ENCODE measurements at regions not wholly inside any gene's neighbourhood (a gene's known extent, or its start where the extent isn't known, plus 50 kb on each side); places are given as distances from the start of the nearest gene placed in this dataset.

DNA sequence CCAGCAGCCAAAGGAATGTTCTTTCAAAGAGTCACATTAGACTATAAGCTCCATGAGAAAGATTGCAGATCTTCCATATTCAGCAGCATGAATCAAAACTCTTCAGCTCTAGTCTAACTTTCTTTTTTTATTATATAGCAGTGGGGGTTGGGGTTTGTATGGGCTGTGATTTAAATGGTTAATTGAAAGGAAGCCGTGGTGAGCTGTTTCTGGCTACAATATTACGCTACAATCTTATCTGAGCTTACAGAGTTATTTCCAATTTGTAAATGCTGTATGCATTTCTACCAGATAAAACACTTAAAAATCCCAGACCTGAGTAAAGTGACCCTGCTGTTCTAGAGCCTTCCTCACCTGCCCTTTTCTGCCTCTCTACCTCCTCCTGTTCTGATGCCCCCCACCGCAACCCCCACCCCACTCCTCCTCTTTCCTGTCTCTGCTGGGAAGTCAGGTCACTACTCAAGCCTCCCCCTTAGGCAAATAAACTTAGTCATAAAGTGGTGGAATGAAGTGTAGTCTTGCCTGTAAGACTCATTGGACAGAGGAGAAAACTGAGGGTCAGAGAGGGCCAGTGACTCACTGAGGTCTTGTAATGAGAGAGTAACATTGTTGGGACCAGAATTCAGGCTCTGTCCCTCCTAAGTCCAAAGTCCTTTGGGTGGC lies 1089.5 kb downstream of the BCL11B start:
- POLR2A ChIA-PET, result no interaction called here
- H3K27me3 ChIP-seq (ENCODE audit: control insufficient read depth, insufficient read depth, low read length), result no peaks in the 10 kb centered on the region
- H3K36me3 ChIP-seq (ENCODE audit: control insufficient read depth, insufficient read depth, low read length), result no peaks in the 10 kb centered on the region
- TF ChIP-seq, protein P1, sequence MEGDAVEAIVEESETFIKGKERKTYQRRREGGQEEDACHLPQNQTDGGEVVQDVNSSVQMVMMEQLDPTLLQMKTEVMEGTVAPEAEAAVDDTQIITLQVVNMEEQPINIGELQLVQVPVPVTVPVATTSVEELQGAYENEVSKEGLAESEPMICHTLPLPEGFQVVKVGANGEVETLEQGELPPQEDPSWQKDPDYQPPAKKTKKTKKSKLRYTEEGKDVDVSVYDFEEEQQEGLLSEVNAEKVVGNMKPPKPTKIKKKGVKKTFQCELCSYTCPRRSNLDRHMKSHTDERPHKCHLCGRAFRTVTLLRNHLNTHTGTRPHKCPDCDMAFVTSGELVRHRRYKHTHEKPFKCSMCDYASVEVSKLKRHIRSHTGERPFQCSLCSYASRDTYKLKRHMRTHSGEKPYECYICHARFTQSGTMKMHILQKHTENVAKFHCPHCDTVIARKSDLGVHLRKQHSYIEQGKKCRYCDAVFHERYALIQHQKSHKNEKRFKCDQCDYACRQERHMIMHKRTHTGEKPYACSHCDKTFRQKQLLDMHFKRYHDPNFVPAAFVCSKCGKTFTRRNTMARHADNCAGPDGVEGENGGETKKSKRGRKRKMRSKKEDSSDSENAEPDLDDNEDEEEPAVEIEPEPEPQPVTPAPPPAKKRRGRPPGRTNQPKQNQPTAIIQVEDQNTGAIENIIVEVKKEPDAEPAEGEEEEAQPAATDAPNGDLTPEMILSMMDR (IDR thresholded peaks at IDR 0.05; ENCODE audit: insufficient read depth, low read depth, low read length), result no peak
- DNase-seq (ENCODE audit: low read depth), result no peak
- CTCF ChIA-PET, result no interaction called here
- no peak overlapping the region for H3K4me3 ChIP-seq (ENCODE audit: low read depth, low read length)

DNA sequence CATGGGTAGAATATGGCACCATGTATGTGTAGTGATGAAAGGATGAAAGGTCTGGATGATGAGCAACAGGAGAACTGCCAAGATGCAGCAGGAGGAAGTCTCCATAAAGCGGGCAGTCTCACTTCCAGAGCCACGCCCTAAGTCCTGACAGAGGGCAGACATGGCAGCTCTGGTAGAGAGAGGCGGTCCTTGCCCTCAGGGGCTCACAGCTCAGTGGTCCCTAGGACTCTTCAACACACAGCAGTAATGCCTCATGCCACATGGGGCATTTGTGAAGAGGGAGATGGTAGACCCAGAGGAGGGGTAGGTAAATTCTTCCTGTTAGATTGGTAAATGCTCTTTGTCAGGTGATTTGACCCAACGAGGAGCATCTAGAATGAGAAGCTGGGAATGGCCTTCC lies 1088.4 kb downstream of the BCL11B start:
- CTCF ChIA-PET, result no interaction called here
- TF ChIP-seq, protein P1 (IDR thresholded peaks at IDR 0.05; ENCODE audit: insufficient read depth, low read depth, low read length), result no peak
- POLR2A ChIA-PET, result no interaction called here
- Histone ChIP-seq H3K4me3 (ENCODE audit: low read depth, low read length) (no peak overlapping the region), H3K36me3 (ENCODE audit: control insufficient read depth, insufficient read depth, low read length) (no peaks in the 10 kb centered on the region), H3K27me3 (ENCODE audit: control insufficient read depth, insufficient read depth, low read length) (no peaks in the 10 kb centered on the region)
- no peak for DNase-seq (ENCODE audit: low read depth)

DNA sequence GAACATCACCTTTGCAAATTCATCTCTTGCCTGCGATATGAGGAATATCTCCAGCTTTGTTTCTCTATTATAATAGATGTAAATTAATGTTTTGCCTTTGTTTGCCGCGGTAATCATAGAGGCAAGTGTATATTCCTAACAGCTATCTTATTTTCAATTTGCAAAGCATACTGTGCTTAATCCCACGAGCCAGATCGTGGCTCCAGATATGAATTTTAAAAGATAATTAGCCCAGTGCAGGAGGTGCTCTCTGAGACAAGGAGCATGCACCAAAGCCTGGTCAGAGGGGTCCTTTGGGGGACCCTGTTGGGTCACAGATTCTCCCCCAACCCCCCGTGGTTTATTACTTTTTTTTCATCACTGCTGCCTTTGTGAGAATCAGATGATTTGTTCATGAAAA lies 1087.5 kb downstream of the BCL11B start:
- no peak for DNase-seq (ENCODE audit: low read depth)
- TF ChIP-seq, protein P1 (IDR thresholded peaks at IDR 0.05; ENCODE audit: insufficient read depth, low read depth, low read length), result no peak
- Histone ChIP-seq H3K36me3 (ENCODE audit: control insufficient read depth, insufficient read depth, low read length) (no peaks in the 10 kb centered on the region), H3K4me3 (ENCODE audit: low read depth, low read length) (no peak overlapping the region), H3K27me3 (ENCODE audit: control insufficient read depth, insufficient read depth, low read length) (no peaks in the 10 kb centered on the region)
- ChIA-PET POLR2A (no interaction called here), CTCF (no interaction called here)

DNA sequence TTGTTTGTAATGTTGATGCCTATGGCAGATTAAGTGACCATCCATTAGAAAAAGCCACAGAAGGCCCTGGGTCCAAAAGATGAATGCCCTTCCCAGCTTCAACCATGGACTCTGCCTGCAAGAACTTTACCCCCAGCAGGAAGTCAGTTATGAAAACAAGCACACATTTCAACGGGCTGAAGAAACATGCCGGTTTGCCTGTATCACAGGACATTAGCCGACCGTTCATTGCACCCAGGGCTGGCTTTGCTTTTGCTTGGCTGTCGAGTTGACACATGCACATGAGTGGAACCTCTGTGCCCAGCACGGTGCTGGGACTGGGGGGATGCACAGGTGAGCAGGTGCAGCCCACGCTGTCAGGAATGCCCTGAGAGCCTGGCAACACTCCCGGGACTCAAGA lies 1087.0 kb downstream of the BCL11B start:
- H3K4me3 ChIP-seq (ENCODE audit: low read depth, low read length), result no peak overlapping the region
- no peaks in the 10 kb centered on the region for H3K27me3 ChIP-seq (ENCODE audit: control insufficient read depth, insufficient read depth, low read length)
- ChIA-PET POLR2A (no interaction called here), CTCF (no interaction called here)
- H3K36me3 ChIP-seq (ENCODE audit: control insufficient read depth, insufficient read depth, low read length), result no peaks in the 10 kb centered on the region
- no peak for DNase-seq (ENCODE audit: low read depth)
- TF ChIP-seq, protein P1 (IDR thresholded peaks at IDR 0.05; ENCODE audit: insufficient read depth, low read depth, low read length), result no peak

DNA sequence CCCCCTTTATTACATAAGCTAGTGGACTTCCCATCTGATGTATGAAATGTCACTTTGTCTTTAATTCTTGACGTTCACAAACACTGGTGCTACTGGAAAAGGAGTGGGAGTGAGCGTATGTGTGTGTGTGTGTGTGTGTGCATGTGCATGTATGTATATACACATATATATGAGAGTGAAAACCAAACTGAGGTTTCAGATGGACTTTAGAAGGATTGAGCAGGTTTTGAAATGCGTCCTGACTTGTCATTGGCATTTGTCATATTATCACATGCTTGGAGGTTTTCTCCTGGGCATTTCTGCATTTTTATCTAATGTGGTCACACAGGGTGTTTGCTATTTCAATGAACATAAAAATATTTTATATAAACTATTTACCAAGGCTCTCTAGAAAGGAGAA lies 1085.9 kb downstream of the BCL11B start:
- no peak overlapping the region for H3K4me3 ChIP-seq (ENCODE audit: low read depth, low read length)
- POLR2A ChIA-PET, result no interaction called here
- TF ChIP-seq, protein P1 (IDR thresholded peaks at IDR 0.05; ENCODE audit: insufficient read depth, low read depth, low read length), result no peak
- no peaks in the 10 kb centered on the region for H3K36me3 ChIP-seq (ENCODE audit: control insufficient read depth, insufficient read depth, low read length)
- no peaks in the 10 kb centered on the region for H3K27me3 ChIP-seq (ENCODE audit: control insufficient read depth, insufficient read depth, low read length)
- DNase-seq (ENCODE audit: low read depth), result no peak
- CTCF ChIA-PET, result no interaction called here
